GM12873 (cell line): ENCODE measurements at regions not wholly inside any gene's neighbourhood (a gene's known extent, or its start where the extent isn't known, plus 50 kb on each side); places are given as distances from the start of the nearest gene placed in this dataset.

Experiments
- TF ChIP-seq, protein P1 (sequence below): IDR thresholded peaks from 2 replicates; pipeline ENCODE4 v1.5.1; 2012; ENCODE audit warnings: low read depth, mild to moderate bottlenecking, moderate library complexity, low read length, control low read depth; ENCODE audit not compliant: insufficient read depth; ENCODE audit errors: missing control alignments

GRCh38 chr5:147983742-147984141, 77.4 kb upstream of the C5orf46 start:
- TF ChIP-seq, protein P1, sequence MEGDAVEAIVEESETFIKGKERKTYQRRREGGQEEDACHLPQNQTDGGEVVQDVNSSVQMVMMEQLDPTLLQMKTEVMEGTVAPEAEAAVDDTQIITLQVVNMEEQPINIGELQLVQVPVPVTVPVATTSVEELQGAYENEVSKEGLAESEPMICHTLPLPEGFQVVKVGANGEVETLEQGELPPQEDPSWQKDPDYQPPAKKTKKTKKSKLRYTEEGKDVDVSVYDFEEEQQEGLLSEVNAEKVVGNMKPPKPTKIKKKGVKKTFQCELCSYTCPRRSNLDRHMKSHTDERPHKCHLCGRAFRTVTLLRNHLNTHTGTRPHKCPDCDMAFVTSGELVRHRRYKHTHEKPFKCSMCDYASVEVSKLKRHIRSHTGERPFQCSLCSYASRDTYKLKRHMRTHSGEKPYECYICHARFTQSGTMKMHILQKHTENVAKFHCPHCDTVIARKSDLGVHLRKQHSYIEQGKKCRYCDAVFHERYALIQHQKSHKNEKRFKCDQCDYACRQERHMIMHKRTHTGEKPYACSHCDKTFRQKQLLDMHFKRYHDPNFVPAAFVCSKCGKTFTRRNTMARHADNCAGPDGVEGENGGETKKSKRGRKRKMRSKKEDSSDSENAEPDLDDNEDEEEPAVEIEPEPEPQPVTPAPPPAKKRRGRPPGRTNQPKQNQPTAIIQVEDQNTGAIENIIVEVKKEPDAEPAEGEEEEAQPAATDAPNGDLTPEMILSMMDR: no peak

- TF ChIP-seq, protein P1: no peak
Observed at GRCh38 chr5:147981074-147981473, 74.7 kb upstream of the C5orf46 start.

- TF ChIP-seq, protein P1: no peak
Observed at GRCh38 chr5:147979761-147980160, 73.4 kb upstream of the C5orf46 start.

GRCh38 chr5:147972076-147972840, 65.9 kb upstream of the C5orf46 start:
- TF ChIP-seq, protein P1: no peak

GRCh38 chr5:147971472-147971871, 65.1 kb upstream of the C5orf46 start:
- TF ChIP-seq, protein P1: no peak

DNA sequence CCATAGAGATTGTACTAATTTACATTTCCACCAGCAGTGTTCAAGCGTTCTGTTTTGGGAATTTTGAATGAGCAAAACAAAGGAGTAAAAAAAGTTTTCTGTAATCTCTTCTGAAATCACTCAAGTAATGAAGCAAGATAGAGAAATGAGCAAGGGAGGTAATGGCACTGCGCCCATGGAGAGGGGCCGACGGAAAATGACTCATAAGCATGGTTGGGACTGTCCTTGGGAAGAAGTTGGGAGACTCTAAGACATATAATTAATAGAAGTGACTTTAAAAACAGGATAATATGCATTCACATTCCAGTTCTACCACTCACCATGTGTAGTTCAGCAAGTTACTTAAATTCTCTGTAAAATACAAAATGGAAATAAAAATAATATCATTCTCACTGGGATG, 62.5 kb upstream of the C5orf46 start:
- TF ChIP-seq, protein P1: no peak

- TF ChIP-seq, protein P1: no peak
Observed at GRCh38 chr5:147966829-147967228, 60.5 kb upstream of the C5orf46 start.

GRCh38 chr5:147966326-147966725, 60.0 kb upstream of the C5orf46 start:
- TF ChIP-seq, protein P1: no peak
